ENCODE measurements at regions not wholly inside any gene's neighbourhood (a gene's known extent, or its start where the extent isn't known, plus 50 kb on each side); places are given as distances from the start of the nearest gene placed in this dataset.
"Not testable (repeated sequence)": the region's sequence is repeated elsewhere in the genome, so short reads cannot be mapped to it uniquely, and the experiment has no call there.

GRCh38 chr5:163339148-163339547 lies 98.2 kb upstream of the CCNG1 start:
- Histone ChIP-seq H3K4me1 (ENCODE audit: control insufficient read depth, extremely low read depth, insufficient read depth, low read length) (no peaks in the 10 kb centered on the region), H3K4me2 (ENCODE audit: insufficient read depth, low read length) (no peak overlapping the region), H4K20me1 (replicated peaks; ENCODE audit: control insufficient read depth, extremely low read depth, insufficient read depth, low read length) (no peaks in the 10 kb centered on the region), H3K9me3 (replicated peaks; ENCODE audit: control insufficient read depth, insufficient read depth, low read length) (no peaks in the 10 kb centered on the region), H3K4me3 (replicated peaks in 1 of 3; ENCODE audit: insufficient read depth in 1 of 3, low read depth in 1 of 3, low read length in 3 of 3) (no peak overlapping the region), H3K9me1 (replicated peaks; ENCODE audit: control insufficient read depth, extremely low read depth, insufficient read depth, low read length) (no peaks in the 10 kb centered on the region), H3K79me2 (ENCODE audit: control insufficient read depth, insufficient read depth, low read length) (no peaks in the 10 kb centered on the region), H3K9ac (replicated peaks; ENCODE audit: extremely low read depth, insufficient read depth, low read length) (no peak overlapping the region), H3K27ac (ENCODE audit: insufficient read depth, low read depth, low read length) (no peak overlapping the region), H2AFZ (ENCODE audit: low read depth, low read length) (no peak overlapping the region), H3K36me3 (ENCODE audit: control insufficient read depth in 2 of 2, extremely low read depth in 1 of 2, insufficient read depth in 2 of 2, low read length in 2 of 2) (no peaks in the 10 kb centered on the region), H3K27me3 (ENCODE audit: control insufficient read depth in 2 of 2, insufficient read depth in 2 of 2, low read length in 2 of 2) (no peaks in the 10 kb centered on the region)
- no peak for TF ChIP-seq EZH2 (IDR thresholded peaks at IDR 0.05; ENCODE audit: borderline replicate concordance, low read depth, low read length, severe bottlenecking)
- no peak for TF ChIP-seq FOS (IDR thresholded peaks at IDR 0.05; ENCODE audit: borderline replicate concordance, insufficient read depth, low read length)
- no peak for TF ChIP-seq MAX (IDR thresholded peaks at IDR 0.05; ENCODE audit: insufficient read depth, insufficient read length)
- no peak for TF ChIP-seq GATA2 (IDR thresholded peaks at IDR 0.05; ENCODE audit: insufficient read depth, insufficient read length, low read depth, low read length)
- TF ChIP-seq JUN (IDR thresholded peaks at IDR 0.05; ENCODE audit: borderline replicate concordance, insufficient read depth, insufficient read length, low read depth): no peak
- TF ChIP-seq POLR2AphosphoS5 (IDR thresholded peaks at IDR 0.05; ENCODE audit: insufficient read depth, low read depth, low read length): no peak
- TF ChIP-seq MYC (IDR thresholded peaks at IDR 0.05; ENCODE audit: low read depth, low read length): no peak
- intact Hi-C loops (cut with micrococcal nuclease): no loop called here
- no TSS peak for BruUV-seq (replicated peaks)
- FAIRE-seq: no peak
- ChIA-PET CTCF (no interaction called here), POLR2A (no interaction called here)
- dilution Hi-C loops (cut with MboI; ENCODE audit: extremely low pct_ligation_motif_present, low sequenced_read_pairs): no loop called here
- DNase-seq (ENCODE audit: low read depth, low spot score): no peak

- H3K4me1 ChIP-seq (ENCODE audit: control insufficient read depth, extremely low read depth, insufficient read depth, low read length); H2AFZ ChIP-seq (ENCODE audit: low read depth, low read length); dilution Hi-C loops (cut with MboI; ENCODE audit: extremely low pct_ligation_motif_present, low sequenced_read_pairs); H3K9me3 ChIP-seq (replicated peaks; ENCODE audit: control insufficient read depth, insufficient read depth, low read length); H4K20me1 ChIP-seq (replicated peaks; ENCODE audit: control insufficient read depth, extremely low read depth, insufficient read depth, low read length); BruUV-seq (replicated peaks); H3K9me1 ChIP-seq (replicated peaks; ENCODE audit: control insufficient read depth, extremely low read depth, insufficient read depth, low read length); H3K9ac ChIP-seq (replicated peaks; ENCODE audit: extremely low read depth, insufficient read depth, low read length); CTCF ChIA-PET; H3K4me3 ChIP-seq (replicated peaks in 1 of 3; ENCODE audit: insufficient read depth in 1 of 3, low read depth in 1 of 3, low read length in 3 of 3); H3K27me3 ChIP-seq (ENCODE audit: control insufficient read depth in 2 of 2, insufficient read depth in 2 of 2, low read length in 2 of 2); intact Hi-C loops (cut with micrococcal nuclease); H3K4me2 ChIP-seq (ENCODE audit: insufficient read depth, low read length); H3K79me2 ChIP-seq (ENCODE audit: control insufficient read depth, insufficient read depth, low read length); FAIRE-seq; DNase-seq (ENCODE audit: low read depth, low spot score); H3K27ac ChIP-seq (ENCODE audit: insufficient read depth, low read depth, low read length); POLR2A ChIA-PET; H3K36me3 ChIP-seq (ENCODE audit: control insufficient read depth in 2 of 2, extremely low read depth in 1 of 2, insufficient read depth in 2 of 2, low read length in 2 of 2): not testable (repeated sequence)
Observed at GRCh38 chr5:163340378-163340777, 97.0 kb upstream of the CCNG1 start.

All from endothelial cell of umbilical vein (primary cell).